IMR-90 (cell line): ENCODE measurements at regions not wholly inside any gene's neighbourhood (a gene's known extent, or its start where the extent isn't known, plus 50 kb on each side); places are given as distances from the start of the nearest gene placed in this dataset.

Experiments
- ATAC-seq: fragments of 200-7000 bp; cut with Tn5 transposase; 2 replicates; pipeline ENCODE4 v1.9.1; 2020; ENCODE audit warnings: low read depth, mild to moderate bottlenecking, moderate library complexity
- BruUV-seq: library from RNA; stranded (reverse); fragments of 400-500 nt; replicated peaks from 2 replicates; lab custom pipeline; 2021; lab: Mats Ljungman, UMichigan
- CTCF ChIA-PET: fragments of 300-600 bp; formaldehyde crosslinking; extraction: SDS; loops from one replicate; lab custom pipeline; 2021; ENCODE audit warnings: antibody characterized with exemption; lab: Yijun Ruan, JAX
- POLR2A ChIA-PET: fragments of 300-600 bp; sonication (Branson Sonifier 250); formaldehyde crosslinking; loops from one replicate; lab custom pipeline; 2022; ENCODE audit warnings: antibody characterized with exemption; ENCODE audit not compliant: unreplicated experiment; lab: Charles Lee
- DNase-seq: peaks from one replicate; pipeline ENCODE4 v3.0.0; 2013
- H2AFZ ChIP-seq: replicated peaks from 2 replicates; pipeline ENCODE3; 2013; ENCODE audit warnings: low read length, mild to moderate bottlenecking; ENCODE audit not compliant: poor library complexity
- H2AK5ac ChIP-seq: 2 replicates; pipeline ENCODE4 v1.6.1; 2013; ENCODE audit warnings: low read depth, low read length, inconsistent platforms
- H2AK9ac ChIP-seq: replicated peaks from 2 replicates; pipeline ENCODE3; 2013; ENCODE audit warnings: mild to moderate bottlenecking, low read depth, low read length, moderate library complexity; ENCODE audit not compliant: poor library complexity
- H2BK120ac ChIP-seq: 2 replicates; pipeline ENCODE4 v1.6.1; 2013; ENCODE audit warnings: low read depth, low read length, inconsistent platforms
- H2BK15ac ChIP-seq: 3 replicates; pipeline ENCODE4 v1.6.1; 2013; ENCODE audit warnings: low read depth, low read length, inconsistent platforms
- H2BK20ac ChIP-seq: 2 replicates; pipeline ENCODE4 v1.6.1; 2013; ENCODE audit warnings: low read depth, mild to moderate bottlenecking, inconsistent platforms, low read length, moderate library complexity
- H2BK5ac ChIP-seq: 2 replicates; pipeline ENCODE4 v1.6.1; 2013; ENCODE audit warnings: mild to moderate bottlenecking, low read depth, low read length, inconsistent platforms; ENCODE audit not compliant: poor library complexity, severe bottlenecking
- H3K14ac ChIP-seq: replicated peaks from 2 replicates; pipeline ENCODE4 v1.6.1; 2013; ENCODE audit warnings: low read depth, low read length, inconsistent platforms
- H3K18ac ChIP-seq: 2 replicates; pipeline ENCODE4 v1.6.1; 2013; ENCODE audit warnings: low read depth, low read length, control low read depth
- H3K23ac ChIP-seq: 2 replicates; pipeline ENCODE4 v1.6.1; 2013; ENCODE audit warnings: low read depth, low read length, inconsistent platforms
- H3K27ac ChIP-seq: 2 replicates; pipeline ENCODE4 v1.5.1; 2013; ENCODE audit warnings: mild to moderate bottlenecking, control low read depth, low read length; ENCODE audit not compliant: insufficient read depth
- H3K27me3 ChIP-seq: 2 replicates; pipeline ENCODE4 v1.6.1; 2013; ENCODE audit warnings: low read length; ENCODE audit not compliant: control insufficient read depth, insufficient read depth
- H3K36me3 ChIP-seq: 2 replicates; pipeline ENCODE4 v1.6.1; 2013; ENCODE audit warnings: low read length, mixed read lengths; ENCODE audit not compliant: control insufficient read depth, insufficient read depth
- H3K4ac ChIP-seq: 2 replicates; pipeline ENCODE4 v1.6.1; 2013; ENCODE audit warnings: low read depth, low read length, inconsistent platforms
- H3K4me1 ChIP-seq: 2 replicates; pipeline ENCODE4 v1.6.1; 2013; ENCODE audit warnings: low read length, mixed read lengths; ENCODE audit not compliant: control insufficient read depth, insufficient read depth
- H3K4me2 ChIP-seq: 2 replicates; pipeline ENCODE4 v1.6.1; 2013; ENCODE audit warnings: low read depth, mild to moderate bottlenecking, control low read depth, low read length, moderate library complexity
- H3K4me3 ChIP-seq: 2 replicates; pipeline ENCODE4 v1.5.1; 2013; ENCODE audit warnings: low read depth, mild to moderate bottlenecking, control low read depth, low read length, moderate library complexity; ENCODE audit not compliant: insufficient read depth
- H3K56ac ChIP-seq: 2 replicates; pipeline ENCODE4 v1.6.1; 2013; ENCODE audit warnings: low read length, inconsistent platforms; ENCODE audit not compliant: insufficient read depth; ENCODE audit errors: extremely low read depth
- H3K79me1 ChIP-seq, 2 experiments: 2 replicates each; pipeline ENCODE4 v1.6.1; 2013; ENCODE audit warnings: low read length in 2 of 2, inconsistent platforms in 1 of 2, low read depth in 1 of 2
- H3K9ac ChIP-seq: 2 replicates; pipeline ENCODE4 v1.6.1; 2013; ENCODE audit warnings: low read depth, low read length, control low read depth
- H3K9me1 ChIP-seq: 2 replicates; pipeline ENCODE4 v1.6.1; 2013; ENCODE audit warnings: low read length, inconsistent platforms; ENCODE audit not compliant: insufficient read depth
- H3K9me3 ChIP-seq: 2 replicates; pipeline ENCODE4 v1.6.1; 2013; ENCODE audit warnings: low read length; ENCODE audit not compliant: control insufficient read depth, insufficient read depth
- H4K20me1 ChIP-seq: 2 replicates; pipeline ENCODE4 v1.6.1; 2013; ENCODE audit warnings: low read length, inconsistent platforms; ENCODE audit not compliant: insufficient read depth
- H4K5ac ChIP-seq: 2 replicates; pipeline ENCODE4 v1.6.1; 2013; ENCODE audit warnings: mild to moderate bottlenecking, low read depth, low read length, control low read depth
- H4K8ac ChIP-seq, 2 experiments: 2 replicates each; pipeline ENCODE4 v1.6.1; 2013; ENCODE audit warnings: low read depth in 2 of 2, low read length in 2 of 2, control low read depth in 1 of 2, inconsistent platforms in 1 of 2
- H4K91ac ChIP-seq: 2 replicates; pipeline ENCODE4 v1.6.1; 2013; ENCODE audit warnings: low read depth, low read length, inconsistent platforms; ENCODE audit not compliant: insufficient read depth
- CEBPB ChIP-seq: IDR thresholded peaks from 2 replicates; pipeline ENCODE4 v1.6.1; 2012; ENCODE audit warnings: low read depth, low read length, improper control_type of control experiment
- CHD1 ChIP-seq: IDR thresholded peaks from 2 replicates; pipeline ENCODE4 v1.6.1; 2012; ENCODE audit warnings: low read depth, low read length, improper control_type of control experiment
- CTCF ChIP-seq: conservative IDR thresholded peaks from 2 replicates; pipeline ENCODE4 v1.5.1; 2012; ENCODE audit warnings: mild to moderate bottlenecking, low read depth, low read length, improper control_type of control experiment
- ELK1 ChIP-seq: fragments of 150-350 bp; IDR thresholded peaks from 2 replicates; pipeline ENCODE4 v1.6.1; 2016; ENCODE audit warnings: low read depth, mild to moderate bottlenecking, low read length, moderate library complexity, borderline replicate concordance
- FOS ChIP-seq: fragments of 150-350 bp; IDR thresholded peaks from 2 replicates; pipeline ENCODE4 v1.6.1; 2016; ENCODE audit warnings: low read depth, low read length
- MAFK ChIP-seq: IDR thresholded peaks from 2 replicates; pipeline ENCODE4 v1.6.1; 2012; ENCODE audit warnings: low read depth, low read length, improper control_type of control experiment
- MAZ ChIP-seq: IDR thresholded peaks from 2 replicates; pipeline ENCODE4 v1.6.1; 2012; ENCODE audit warnings: low read depth, mild to moderate bottlenecking, low read length, improper control_type of control experiment, moderate library complexity, borderline replicate concordance
- RAD21 ChIP-seq: IDR thresholded peaks from 2 replicates; pipeline ENCODE4 v1.6.1; 2012; ENCODE audit warnings: low read length, improper control_type of control experiment
- RCOR1 ChIP-seq: IDR thresholded peaks from 2 replicates; pipeline ENCODE4 v1.6.1; 2012; ENCODE audit warnings: mild to moderate bottlenecking, low read length, improper control_type of control experiment; ENCODE audit not compliant: insufficient replicate concordance
- RFX5 ChIP-seq: IDR thresholded peaks from 2 replicates; pipeline ENCODE4 v1.8.0; 2012; ENCODE audit warnings: low read depth, mild to moderate bottlenecking, low read length, moderate library complexity
- SMC3 ChIP-seq: fragments of 150-350 bp; IDR thresholded peaks from 2 replicates; pipeline ENCODE4 v1.6.1; 2016; ENCODE audit warnings: low read depth, mild to moderate bottlenecking, antibody characterized with exemption, low read length, moderate library complexity
- USF2 ChIP-seq: fragments of 150-350 bp; IDR thresholded peaks from 2 replicates; pipeline ENCODE4 v1.6.1; 2017; ENCODE audit warnings: mild to moderate bottlenecking, antibody characterized with exemption, low read length, low read depth
- WGBS, 2 experiments: methylation state at CpG; one replicate each; pipeline versions ENCODE4 v1.1.5 to v1.1.7; 2013; ENCODE audit warnings: missing lambda C conversion rate in 2 of 2; ENCODE audit not compliant: insufficient read length in 1 of 2; ENCODE audit errors: extremely low coverage in 2 of 2; 5-methylcytosine and 5-hydroxymethylcytosine counted together
- dilution Hi-C: fragments of 300-500 bp; cut with HindIII; formaldehyde crosslinking; loops from one replicate; pipeline ENCODE4 v1.14.3; 2018; ENCODE audit warnings: low sequenced_read_pairs; ENCODE audit not compliant: unreplicated experiment
- in situ Hi-C: fragments of 300-500 bp; cut with MboI; formaldehyde crosslinking; loops from 3 replicates; pipeline ENCODE4 v1.14.3; 2019; ENCODE audit warnings: low sequenced_read_pairs, inconsistent platforms, mixed read lengths
- intact Hi-C: fragments of 100-400 bp; cut with micrococcal nuclease; formaldehyde crosslinking; loops from 2 replicates; pipeline ENCODE4 v1.10.0; 2022

GRCh38 chr1:147822292-147822691, 61.9 kb upstream of the GJA5 start:
- H3K14ac ChIP-seq: no peak overlapping the region
- H2BK20ac ChIP-seq: no peak overlapping the region
- H2AK9ac ChIP-seq: no peak overlapping the region
- H3K9ac ChIP-seq: no peak overlapping the region
- no peaks in the 10 kb centered on the region for H3K27me3 ChIP-seq
- ATAC-seq (no peak), DNase-seq (no peak)
- ChIA-PET POLR2A (no interaction called here), CTCF (no interaction called here)
- no peaks in the 10 kb centered on the region for H3K9me1 ChIP-seq
- no peak overlapping the region for H3K4ac ChIP-seq
- H2AK5ac ChIP-seq: no peak overlapping the region
- no peaks in the 10 kb centered on the region for H4K20me1 ChIP-seq
- no peaks in the 10 kb centered on the region for H3K9me3 ChIP-seq
- H2BK120ac ChIP-seq: no peak overlapping the region
- no peak overlapping the region for H3K27ac ChIP-seq
- no TSS peak for BruUV-seq
- H2BK15ac ChIP-seq: no peak overlapping the region
- no peak overlapping the region for H2BK5ac ChIP-seq
- H3K79me1 ChIP-seq: no peaks in the 10 kb centered on the region
- no peak overlapping the region for H3K23ac ChIP-seq
- in situ Hi-C loops (no loop called here), intact Hi-C loops (no loop called here), dilution Hi-C loops (no loop called here)
- no peak overlapping the region for H2AFZ ChIP-seq
- no peak overlapping the region for H3K56ac ChIP-seq
- H3K4me1 ChIP-seq: no peaks in the 10 kb centered on the region
- no peak overlapping the region for H4K8ac ChIP-seq
- TF ChIP-seq MAFK (no peak), FOS (no peak), CTCF (no peak), CHD1 (no peak), CEBPB (no peak), ELK1 (no peak), SMC3 (no peak), RAD21 (no peak), RCOR1 (no peak), RFX5 (no peak), MAZ (no peak), USF2 (no peak)
- no peak overlapping the region for H4K5ac ChIP-seq
- no peaks in the 10 kb centered on the region for H3K36me3 ChIP-seq
- H3K4me3 ChIP-seq: no peak overlapping the region
- no CpG with 5 or more reads among the region's 1 CpG for WGBS, 2 experiments
- no peak overlapping the region for H3K18ac ChIP-seq
- no peak overlapping the region for H3K4me2 ChIP-seq
- no peak overlapping the region for H4K91ac ChIP-seq
